Parathyroid adenoma (tissue), 2 donors: ENCODE measurements at regions not wholly inside any gene's neighbourhood (a gene's known extent, or its start where the extent isn't known, plus 50 kb on each side); places are given as distances from the start of the nearest gene placed in this dataset.

Experiments
- H2AFZ ChIP-seq: fragments of 300-600 bp; sonication (generic); one replicate; pipeline ENCODE4 v1.7.0; 2017; ENCODE audit warnings: antibody characterized with exemption, mild to moderate bottlenecking
- H3K27ac ChIP-seq: fragments of 300-600 bp; sonication (generic); one replicate; pipeline ENCODE4 v1.7.0; 2017
- H3K27me3 ChIP-seq: fragments of 300-600 bp; sonication (generic); one replicate; pipeline ENCODE4 v1.7.0; 2017; ENCODE audit warnings: low read length; ENCODE audit not compliant: control insufficient read depth, insufficient read depth
- H3K36me3 ChIP-seq: fragments of 300-600 bp; sonication (generic); one replicate; pipeline ENCODE4 v1.7.0; 2017; ENCODE audit warnings: low read length; ENCODE audit not compliant: control insufficient read depth, insufficient read depth
- H3K4me1 ChIP-seq: fragments of 300-600 bp; sonication (generic); one replicate; pipeline ENCODE4 v1.7.0; 2017; ENCODE audit warnings: control low read depth
- H3K4me2 ChIP-seq: fragments of 300-600 bp; sonication (generic); one replicate; pipeline ENCODE4 v1.7.0; 2017; ENCODE audit warnings: low read length
- H3K4me3 ChIP-seq: fragments of 300-600 bp; sonication (generic); one replicate; pipeline ENCODE4 v1.7.0; 2017; ENCODE audit warnings: low read depth, low read length
- H3K79me2 ChIP-seq: fragments of 300-600 bp; sonication (generic); one replicate; pipeline ENCODE4 v1.7.0; 2017; ENCODE audit warnings: control low read depth
- H3K9ac ChIP-seq: fragments of 300-600 bp; sonication (generic); one replicate; pipeline ENCODE4 v1.7.0; 2017; ENCODE audit warnings: mild to moderate bottlenecking
- H3K9me3 ChIP-seq: fragments of 300-600 bp; sonication (generic); one replicate; pipeline ENCODE4 v1.7.0; 2017; ENCODE audit warnings: low read length; ENCODE audit not compliant: control insufficient read depth
- TF ChIP-seq, protein P1 (sequence below): fragments of 300-600 bp; sonication (generic); IDR thresholded peaks from one replicate; pipeline ENCODE4 v1.7.0; 2017; ENCODE audit warnings: antibody characterized with exemption, mild to moderate bottlenecking
- donor health status: primary hyperparathyroidism.

DNA sequence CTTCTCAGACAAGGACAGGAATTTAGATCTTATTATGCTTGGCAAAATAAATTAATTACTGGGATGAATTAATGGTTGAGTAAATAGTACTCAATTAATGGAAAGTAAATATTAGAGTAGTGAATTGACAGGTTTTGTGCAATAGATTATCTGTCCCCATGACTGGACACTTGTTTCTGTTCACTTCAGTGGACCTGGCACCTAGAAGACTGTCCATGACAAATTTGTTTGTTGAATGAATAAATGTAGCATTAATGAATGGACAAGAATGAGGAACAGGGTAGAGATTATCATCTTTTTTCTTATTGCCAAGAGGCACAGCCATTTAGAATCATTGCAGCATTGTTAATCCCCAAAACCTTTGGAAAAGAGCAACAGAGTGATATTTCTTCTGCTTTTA is 570.0 kb upstream of the CRIM1 start:
- no peak overlapping the region for H3K4me2 ChIP-seq
- H3K36me3 ChIP-seq = no peaks in the 10 kb centered on the region
- H3K4me1 ChIP-seq = no peaks in the 10 kb centered on the region
- H3K9ac ChIP-seq = no peak overlapping the region
- H2AFZ ChIP-seq = no peak overlapping the region
- H3K27me3 ChIP-seq = no peaks in the 10 kb centered on the region
- H3K79me2 ChIP-seq = no peaks in the 10 kb centered on the region
- TF ChIP-seq, protein P1, sequence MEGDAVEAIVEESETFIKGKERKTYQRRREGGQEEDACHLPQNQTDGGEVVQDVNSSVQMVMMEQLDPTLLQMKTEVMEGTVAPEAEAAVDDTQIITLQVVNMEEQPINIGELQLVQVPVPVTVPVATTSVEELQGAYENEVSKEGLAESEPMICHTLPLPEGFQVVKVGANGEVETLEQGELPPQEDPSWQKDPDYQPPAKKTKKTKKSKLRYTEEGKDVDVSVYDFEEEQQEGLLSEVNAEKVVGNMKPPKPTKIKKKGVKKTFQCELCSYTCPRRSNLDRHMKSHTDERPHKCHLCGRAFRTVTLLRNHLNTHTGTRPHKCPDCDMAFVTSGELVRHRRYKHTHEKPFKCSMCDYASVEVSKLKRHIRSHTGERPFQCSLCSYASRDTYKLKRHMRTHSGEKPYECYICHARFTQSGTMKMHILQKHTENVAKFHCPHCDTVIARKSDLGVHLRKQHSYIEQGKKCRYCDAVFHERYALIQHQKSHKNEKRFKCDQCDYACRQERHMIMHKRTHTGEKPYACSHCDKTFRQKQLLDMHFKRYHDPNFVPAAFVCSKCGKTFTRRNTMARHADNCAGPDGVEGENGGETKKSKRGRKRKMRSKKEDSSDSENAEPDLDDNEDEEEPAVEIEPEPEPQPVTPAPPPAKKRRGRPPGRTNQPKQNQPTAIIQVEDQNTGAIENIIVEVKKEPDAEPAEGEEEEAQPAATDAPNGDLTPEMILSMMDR = no peak
- no peak overlapping the region for H3K27ac ChIP-seq
- no peak overlapping the region for H3K4me3 ChIP-seq
- no peaks in the 10 kb centered on the region for H3K9me3 ChIP-seq

GRCh38 chr2:35784777-35785176 is 570.8 kb upstream of the CRIM1 start:
- Histone ChIP-seq H3K9ac (no peak overlapping the region), H3K79me2 (no peaks in the 10 kb centered on the region), H3K27me3 (no peaks in the 10 kb centered on the region), H3K4me2 (no peak overlapping the region), H3K4me1 (no peaks in the 10 kb centered on the region), H3K36me3 (no peaks in the 10 kb centered on the region), H3K4me3 (no peak overlapping the region), H2AFZ (no peak overlapping the region), H3K9me3 (no peaks in the 10 kb centered on the region), H3K27ac (no peak overlapping the region)
- TF ChIP-seq, protein P1 = no peak

DNA sequence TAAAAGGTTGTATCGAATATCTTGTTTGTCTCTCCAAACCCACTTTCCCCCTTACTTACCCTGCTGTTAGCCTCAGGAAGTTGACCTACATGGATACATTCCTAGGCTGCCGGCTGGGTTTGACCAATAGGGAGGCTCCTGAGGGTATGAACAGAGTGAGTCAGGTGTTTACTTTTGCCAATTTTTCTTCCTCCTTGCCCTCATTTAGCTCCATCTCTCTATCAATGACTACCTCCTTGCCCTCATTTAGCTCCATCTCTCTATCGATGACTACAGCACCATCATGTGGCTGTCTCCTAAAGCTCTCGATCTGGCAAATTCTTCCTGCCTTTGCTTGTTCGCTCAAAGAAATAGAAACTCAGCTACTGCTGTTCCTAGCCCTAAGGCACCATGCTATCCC is 571.9 kb upstream of the CRIM1 start:
- no peak overlapping the region for H2AFZ ChIP-seq
- no peak overlapping the region for H3K9ac ChIP-seq
- H3K27ac ChIP-seq = no peak overlapping the region
- H3K79me2 ChIP-seq = no peaks in the 10 kb centered on the region
- H3K4me1 ChIP-seq = no peaks in the 10 kb centered on the region
- no peak overlapping the region for H3K4me2 ChIP-seq
- no peak overlapping the region for H3K4me3 ChIP-seq
- TF ChIP-seq, protein P1 = no peak
- H3K36me3 ChIP-seq = no peaks in the 10 kb centered on the region
- H3K27me3 ChIP-seq = no peaks in the 10 kb centered on the region
- no peaks in the 10 kb centered on the region for H3K9me3 ChIP-seq

DNA sequence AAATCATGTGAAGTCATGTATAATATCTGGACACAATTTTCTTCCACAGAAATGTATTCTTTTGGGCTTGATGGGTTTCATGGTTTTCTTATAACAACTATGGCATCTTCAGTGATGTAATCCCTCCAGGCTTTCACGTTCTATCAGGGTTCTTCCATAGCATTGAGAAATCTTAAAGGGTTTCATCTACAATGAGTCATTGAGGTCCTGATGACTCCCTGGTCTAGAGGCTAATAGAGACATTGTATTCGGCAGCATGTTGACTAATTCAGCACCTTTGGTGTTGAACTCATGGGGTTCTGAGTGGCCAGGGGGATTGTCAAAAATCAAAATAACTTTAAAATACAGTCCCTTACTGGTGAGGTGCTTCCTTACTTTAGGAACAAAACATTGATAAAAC is 614.0 kb upstream of the CRIM1 start:
- TF ChIP-seq, protein P1 = no peak
- H3K4me3 ChIP-seq = no peak overlapping the region
- no peaks in the 10 kb centered on the region for H3K27me3 ChIP-seq
- no peaks in the 10 kb centered on the region for H3K4me1 ChIP-seq
- no peaks in the 10 kb centered on the region for H3K36me3 ChIP-seq
- no peaks in the 10 kb centered on the region for H3K9me3 ChIP-seq
- no peak overlapping the region for H3K9ac ChIP-seq
- H2AFZ ChIP-seq = no peak overlapping the region
- H3K4me2 ChIP-seq = no peak overlapping the region
- no peak overlapping the region for H3K27ac ChIP-seq
- H3K79me2 ChIP-seq = no peaks in the 10 kb centered on the region

GRCh38 chr2:35731674-35732073 is 623.9 kb upstream of the CRIM1 start:
- Histone ChIP-seq H3K9ac (no peak overlapping the region), H3K9me3 (no peaks in the 10 kb centered on the region), H3K4me1 (no peaks in the 10 kb centered on the region), H3K36me3 (no peaks in the 10 kb centered on the region), H3K79me2 (no peaks in the 10 kb centered on the region), H3K4me2 (no peak overlapping the region), H3K4me3 (no peak overlapping the region), H3K27me3 (no peaks in the 10 kb centered on the region), H2AFZ (no peak overlapping the region), H3K27ac (no peak overlapping the region)
- TF ChIP-seq, protein P1 = no peak
